ENCODE measurements at regions not wholly inside any gene's neighbourhood (a gene's known extent, or its start where the extent isn't known, plus 50 kb on each side); places are given as distances from the start of the nearest gene placed in this dataset.

DNA sequence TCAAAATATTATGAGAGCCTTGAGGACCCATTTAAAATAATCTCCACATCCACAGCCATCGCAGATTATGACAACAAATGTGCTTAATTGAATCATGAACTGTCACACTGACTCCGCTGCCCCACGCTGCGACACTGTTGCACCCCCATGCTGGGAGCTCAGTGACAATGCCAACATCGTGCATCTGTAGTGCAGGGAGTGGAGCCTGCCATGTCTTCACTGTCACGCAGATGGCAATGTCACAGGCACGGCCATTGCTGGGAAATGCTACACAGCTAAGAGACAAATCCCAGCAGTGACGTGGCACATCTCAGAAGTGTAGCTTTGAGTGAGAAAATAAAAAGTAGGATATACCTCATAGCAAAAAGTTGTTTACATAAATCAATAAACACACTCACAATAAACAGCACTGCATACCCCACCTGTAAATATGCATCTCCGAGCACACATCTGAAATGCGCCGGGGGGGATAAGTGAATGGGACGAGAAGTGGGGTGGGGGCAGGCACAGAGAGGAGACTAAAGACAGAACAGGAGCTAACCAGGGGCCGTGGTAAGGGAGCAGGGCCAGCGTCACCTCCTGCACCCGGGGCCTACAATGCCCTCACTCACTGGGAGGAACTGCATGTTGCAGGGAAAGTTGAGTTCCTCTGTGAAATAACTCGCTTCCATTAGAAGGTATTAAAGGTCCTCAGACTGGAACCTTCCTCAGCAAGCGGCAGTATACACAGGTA is 349.9 kb downstream of the THBS2 start:
- TF ChIP-seq, protein P1, sequence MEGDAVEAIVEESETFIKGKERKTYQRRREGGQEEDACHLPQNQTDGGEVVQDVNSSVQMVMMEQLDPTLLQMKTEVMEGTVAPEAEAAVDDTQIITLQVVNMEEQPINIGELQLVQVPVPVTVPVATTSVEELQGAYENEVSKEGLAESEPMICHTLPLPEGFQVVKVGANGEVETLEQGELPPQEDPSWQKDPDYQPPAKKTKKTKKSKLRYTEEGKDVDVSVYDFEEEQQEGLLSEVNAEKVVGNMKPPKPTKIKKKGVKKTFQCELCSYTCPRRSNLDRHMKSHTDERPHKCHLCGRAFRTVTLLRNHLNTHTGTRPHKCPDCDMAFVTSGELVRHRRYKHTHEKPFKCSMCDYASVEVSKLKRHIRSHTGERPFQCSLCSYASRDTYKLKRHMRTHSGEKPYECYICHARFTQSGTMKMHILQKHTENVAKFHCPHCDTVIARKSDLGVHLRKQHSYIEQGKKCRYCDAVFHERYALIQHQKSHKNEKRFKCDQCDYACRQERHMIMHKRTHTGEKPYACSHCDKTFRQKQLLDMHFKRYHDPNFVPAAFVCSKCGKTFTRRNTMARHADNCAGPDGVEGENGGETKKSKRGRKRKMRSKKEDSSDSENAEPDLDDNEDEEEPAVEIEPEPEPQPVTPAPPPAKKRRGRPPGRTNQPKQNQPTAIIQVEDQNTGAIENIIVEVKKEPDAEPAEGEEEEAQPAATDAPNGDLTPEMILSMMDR (conservative IDR thresholded peaks at IDR 0.05) = no peak
- no peak for TF ChIP-seq ZFX (IDR thresholded peaks at IDR 0.05)
